GM19397 (cell line): ENCODE measurements at regions not wholly inside any gene's neighbourhood (a gene's known extent, or its start where the extent isn't known, plus 50 kb on each side); places are given as distances from the start of the nearest gene placed in this dataset.

Experiments
- ATAC-seq: cut with Tn5 transposase; IDR thresholded peaks from one replicate; pipeline ENCODE4 v1.9.1; 2021; ENCODE audit warnings: mild to moderate bottlenecking, moderate library complexity; ENCODE audit not compliant: unreplicated experiment

DNA sequence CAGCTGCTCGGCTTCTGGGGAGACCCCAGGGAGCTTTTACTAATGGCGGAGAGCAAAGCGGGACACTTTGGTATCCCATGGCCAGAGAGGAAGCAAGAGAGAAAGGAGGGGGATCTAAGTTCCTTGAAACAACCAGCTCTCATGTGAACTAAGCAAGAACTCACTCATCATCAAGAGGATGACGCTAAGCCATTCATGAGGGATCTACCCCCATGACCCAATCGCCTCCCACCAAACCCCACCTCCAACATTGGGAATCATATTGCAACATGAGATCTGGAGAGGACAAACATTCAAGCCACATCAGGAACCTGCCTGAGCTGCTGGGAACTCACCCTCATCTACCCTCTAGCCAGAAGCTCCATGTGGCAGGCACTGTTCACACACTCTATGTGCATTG, 372.1 kb upstream of the RUNX1 start:
- no peak for ATAC-seq

- ATAC-seq, result no peak
These were observed 371.6 kb upstream of the RUNX1 start for GRCh38 chr21:35420656-35421055.

DNA sequence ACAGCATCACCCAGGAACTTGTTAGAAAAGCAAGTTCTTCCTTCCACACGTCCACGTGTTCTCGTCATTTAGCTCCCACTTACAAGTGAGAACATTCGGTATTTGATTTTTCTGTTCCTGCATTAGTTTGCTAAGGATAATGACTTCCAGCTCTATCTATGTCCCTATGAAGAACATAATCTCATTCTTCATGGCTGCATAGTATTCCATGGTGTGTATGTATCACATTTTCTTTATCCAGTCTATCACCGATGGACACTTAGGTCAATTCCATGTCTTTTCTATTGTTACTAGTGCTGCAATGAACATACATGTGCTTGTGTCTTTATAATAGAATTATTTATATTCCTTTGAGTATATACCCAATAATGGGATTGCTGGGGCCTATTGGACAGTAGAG, 368.7 kb upstream of the RUNX1 start:
- no peak for ATAC-seq

GRCh38 chr21:35416866-35417489, 367.9 kb upstream of the RUNX1 start:
- no peak for ATAC-seq

GRCh38 chr21:35414507-35415139, 365.5 kb upstream of the RUNX1 start:
- no peak for ATAC-seq

- ATAC-seq, result no peak
These were observed 365.0 kb upstream of the RUNX1 start for GRCh38 chr21:35414056-35414455.

DNA sequence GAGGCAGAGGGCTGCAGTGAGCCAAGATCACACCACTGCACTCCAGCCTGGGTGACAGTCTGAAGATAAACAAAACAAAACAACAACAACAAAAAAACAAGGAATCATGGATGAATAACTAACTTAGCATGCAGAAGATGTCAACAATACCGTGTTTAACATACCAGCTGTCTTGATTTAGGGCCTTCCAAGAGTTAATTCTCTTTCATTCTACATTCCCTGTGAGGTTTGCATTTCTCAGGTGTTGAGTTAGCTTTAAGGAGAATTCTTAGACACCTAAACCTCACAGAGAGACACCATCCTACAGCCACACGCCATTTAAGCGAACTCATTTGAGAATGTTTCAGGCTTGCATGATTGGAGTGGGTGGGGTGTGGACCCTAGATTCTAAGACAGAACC, 363.1 kb upstream of the RUNX1 start:
- ATAC-seq, result no peak

- no peak for ATAC-seq
These were observed 362.3 kb upstream of the RUNX1 start for GRCh38 chr21:35411434-35411833.

DNA sequence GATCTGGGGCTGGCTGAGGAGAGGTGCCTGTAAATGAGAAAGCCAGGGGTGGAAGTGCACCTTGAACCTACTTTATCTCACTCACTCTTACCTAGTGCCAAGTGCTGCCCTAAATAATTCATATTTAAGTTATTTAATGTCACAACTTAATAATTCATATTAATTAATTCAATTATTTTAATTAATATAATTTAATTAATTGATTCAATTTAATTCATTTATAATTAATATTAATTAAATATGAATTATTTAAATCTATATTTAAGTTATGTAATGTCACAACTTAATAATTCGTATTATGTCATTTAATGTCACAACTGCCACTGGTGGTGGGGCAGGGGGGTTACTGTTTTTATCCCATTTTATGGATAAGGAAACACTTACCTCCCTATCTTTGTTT, 361.6 kb upstream of the RUNX1 start:
- no peak for ATAC-seq

DNA sequence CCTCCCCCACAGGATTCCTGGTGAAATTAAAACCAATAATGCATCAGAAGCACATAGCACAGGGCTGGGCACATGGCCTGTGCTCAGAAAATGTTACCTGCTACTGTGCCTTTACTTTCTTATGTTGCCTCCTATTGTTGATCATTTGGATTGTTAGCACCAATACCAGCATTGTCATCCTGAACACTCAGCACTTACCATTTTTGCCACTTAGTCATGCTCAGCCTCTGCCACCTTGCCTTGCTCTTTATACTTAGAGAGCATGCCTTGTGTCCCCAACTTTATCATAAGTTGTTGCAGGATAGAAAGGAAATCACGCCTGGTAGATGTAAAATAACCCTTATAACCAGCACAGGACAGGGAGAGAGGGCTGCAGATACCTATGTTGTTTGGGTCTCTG, 361.0 kb upstream of the RUNX1 start:
- ATAC-seq, result no peak

DNA sequence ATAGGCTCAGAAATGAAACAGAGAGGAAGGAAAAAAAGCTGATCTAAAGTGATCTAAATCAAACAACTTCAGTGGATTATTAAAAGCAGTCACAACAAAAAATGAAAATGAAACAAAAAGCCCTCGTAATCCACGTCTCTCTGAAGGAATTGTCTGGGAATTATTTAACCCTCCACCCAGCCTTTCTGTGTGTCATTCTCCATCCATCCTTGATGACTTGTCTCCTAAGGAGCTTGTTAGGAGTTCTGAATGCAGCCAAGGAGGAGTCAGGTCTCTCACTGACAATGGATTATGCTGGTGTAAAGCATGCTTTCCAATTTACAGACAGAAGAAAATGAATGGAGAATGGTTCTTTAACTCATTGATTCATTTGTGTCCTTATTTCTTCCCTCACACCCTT, 359.3 kb upstream of the RUNX1 start:
- no peak for ATAC-seq

DNA sequence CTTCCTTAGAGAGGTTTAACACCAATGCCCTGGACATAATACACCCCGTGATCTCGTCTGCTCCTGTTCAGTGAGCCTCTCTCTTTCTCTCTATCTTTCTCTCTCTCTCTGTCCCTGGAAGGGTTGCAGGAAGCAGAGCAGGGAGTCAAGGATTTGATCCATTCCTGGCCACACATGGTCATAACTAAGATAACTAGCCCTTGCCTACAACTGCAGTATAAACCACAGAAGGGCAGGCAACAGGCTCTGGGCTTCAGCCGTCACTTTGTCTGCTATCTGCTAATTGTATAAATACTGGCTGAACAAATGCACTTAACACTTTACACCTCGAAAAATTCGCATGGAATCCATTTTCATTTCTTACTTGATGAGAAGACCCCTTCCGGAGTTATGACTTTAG, 357.5 kb upstream of the RUNX1 start:
- ATAC-seq, result no peak

GRCh38 chr21:35405981-35406380, 356.9 kb upstream of the RUNX1 start:
- no peak for ATAC-seq

DNA sequence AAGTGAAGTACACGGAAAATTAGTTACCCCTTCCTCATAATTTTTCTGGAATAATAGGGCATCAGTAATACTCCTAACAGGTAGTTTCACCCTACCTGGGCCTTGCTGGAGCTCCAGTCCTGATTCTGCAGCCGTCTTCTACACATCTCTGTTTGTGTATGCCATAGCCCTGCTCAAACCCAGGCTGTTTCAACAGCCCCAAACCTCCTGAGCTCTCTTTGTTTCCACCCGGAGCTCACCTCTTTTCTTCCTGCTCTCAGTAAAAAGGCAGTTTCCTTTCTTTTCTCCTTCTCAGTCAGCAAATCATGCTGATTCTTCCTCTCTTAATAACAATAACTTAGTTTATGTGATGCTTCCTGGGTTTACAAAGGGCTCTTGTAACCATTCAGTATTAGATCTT, 355.1 kb upstream of the RUNX1 start:
- ATAC-seq, result no peak

GRCh38 chr21:35402061-35402460, 353.0 kb upstream of the RUNX1 start:
- ATAC-seq, result no peak

GRCh38 chr21:35401476-35401875, 352.4 kb upstream of the RUNX1 start:
- no peak for ATAC-seq

GRCh38 chr21:35400233-35400939, 351.3 kb upstream of the RUNX1 start:
- ATAC-seq, result no peak

DNA sequence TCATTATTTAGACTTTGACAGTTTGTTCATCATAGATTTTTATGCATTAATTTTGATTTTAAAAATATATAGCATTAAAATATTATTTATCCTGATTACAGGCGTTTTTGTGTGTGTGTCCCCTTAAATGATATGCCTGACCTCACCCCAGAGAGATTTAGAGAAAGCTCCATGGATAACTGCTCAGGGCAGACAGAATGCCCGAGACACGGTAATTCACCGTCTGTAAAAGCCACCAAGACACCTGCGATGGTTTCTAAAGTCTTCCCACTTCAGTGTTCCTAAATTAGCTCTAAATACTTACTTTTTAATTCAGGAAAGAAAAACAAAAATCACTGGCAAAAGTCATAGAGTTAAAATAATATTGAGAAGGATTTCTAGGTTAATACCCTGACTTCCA, 350.6 kb upstream of the RUNX1 start:
- ATAC-seq, result no peak

DNA sequence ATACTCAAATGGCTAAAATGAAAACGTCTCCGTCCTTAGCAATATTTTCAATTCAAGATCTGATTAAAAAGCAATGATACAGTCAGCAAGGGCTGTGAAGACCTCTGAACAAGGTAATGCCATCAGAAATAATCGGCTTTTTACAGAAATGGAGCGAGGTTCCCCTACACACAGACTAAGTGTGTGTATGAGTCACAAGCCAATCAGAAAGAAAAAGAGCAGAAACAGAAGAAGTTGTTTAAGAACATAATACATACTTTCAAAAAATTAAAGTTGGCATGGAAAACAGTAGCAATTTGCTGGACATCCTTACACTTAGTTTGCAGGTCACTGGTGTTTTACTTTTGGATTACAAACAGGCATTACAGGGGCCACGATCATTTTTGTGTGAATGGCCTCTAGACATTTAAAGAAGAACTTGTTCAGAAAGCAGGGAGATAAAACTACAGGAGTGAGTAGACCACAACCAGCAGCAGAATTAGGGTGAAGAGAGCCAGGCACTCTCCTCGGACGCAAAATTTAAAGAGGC, 350.0 kb upstream of the RUNX1 start:
- ATAC-seq, result no peak

- no peak for ATAC-seq
These were observed 349.4 kb upstream of the RUNX1 start for GRCh38 chr21:35398346-35398982.

GRCh38 chr21:35397781-35398180, 348.7 kb upstream of the RUNX1 start:
- no peak for ATAC-seq

GRCh38 chr21:35396655-35397054, 347.6 kb upstream of the RUNX1 start:
- no peak for ATAC-seq
